Panc1 (cell line): ENCODE measurements at regions not wholly inside any gene's neighbourhood (a gene's known extent, or its start where the extent isn't known, plus 50 kb on each side); places are given as distances from the start of the nearest gene placed in this dataset.

ENCODE experiments used
- ATAC-seq: fragments of 200-7000 bp; cut with Tn5 transposase; 2 replicates; pipeline ENCODE4 v1.9.1; 2020; ENCODE audit warnings: mild to moderate bottlenecking, moderate library complexity
- BruUV-seq: library from RNA; stranded (reverse); fragments of 400-500 nt; replicated peaks from 2 replicates; lab custom pipeline; 2021; lab: Mats Ljungman, UMichigan
- CTCF ChIA-PET: fragments of 300-600 bp; sonication (Branson Sonifier 250); formaldehyde crosslinking; loops from one replicate; lab custom pipeline; 2022; ENCODE audit warnings: antibody characterized with exemption; lab: Charles Lee
- POLR2A ChIA-PET: fragments of 300-600 bp; sonication (Branson Sonifier 250); formaldehyde crosslinking; loops from one replicate; lab custom pipeline; 2022; ENCODE audit warnings: antibody characterized with exemption; lab: Charles Lee
- DNase-seq: peaks from one replicate; pipeline ENCODE4 v3.0.0-alpha.2; 2010; ENCODE audit warnings: low read depth, low spot score
- H3K27ac ChIP-seq: 2 replicates; pipeline ENCODE4 v1.5.1; 2011; ENCODE audit warnings: mild to moderate bottlenecking, low read length, inconsistent platforms
- H3K27me3 ChIP-seq: fragments of 200-500 bp; sonication (Bioruptor generic); 2 replicates; pipeline ENCODE4 v1.6.0; 2014; ENCODE audit warnings: low read length, inconsistent platforms; ENCODE audit not compliant: control insufficient read depth, insufficient read depth
- H3K36me3 ChIP-seq: fragments of 200-500 bp; sonication (Bioruptor generic); 2 replicates; pipeline ENCODE4 v1.5.1; 2014; ENCODE audit warnings: inconsistent platforms, mild to moderate bottlenecking, low read length, moderate library complexity; ENCODE audit not compliant: control insufficient read depth, insufficient read depth
- H3K4me1 ChIP-seq: 2 replicates; pipeline ENCODE4 v1.5.1; 2011; ENCODE audit warnings: inconsistent platforms, mild to moderate bottlenecking, low read length, moderate library complexity; ENCODE audit not compliant: control insufficient read depth, insufficient read depth
- H3K4me3 ChIP-seq, 2 experiments: 2 replicates each; pipeline ENCODE4 v1.5.1; 2011 to 2012; ENCODE audit warnings: low read depth in 2 of 2, low read length in 2 of 2, mild to moderate bottlenecking in 2 of 2, inconsistent platforms in 1 of 2, moderate library complexity in 1 of 2
- H3K9me3 ChIP-seq: fragments of 200-500 bp; sonication (Bioruptor generic); 2 replicates; pipeline ENCODE4 v1.5.1; 2014; ENCODE audit warnings: low read depth, mild to moderate bottlenecking, inconsistent platforms, low read length, moderate library complexity; ENCODE audit not compliant: control insufficient read depth, insufficient read depth
- CTCF ChIP-seq: fragments of 450-650 bp; IDR thresholded peaks from 2 replicates; pipeline ENCODE4 v1.5.1; 2017; ENCODE audit warnings: mild to moderate bottlenecking
- POLR2AphosphoS5 ChIP-seq: IDR thresholded peaks from 2 replicates; pipeline ENCODE4 v1.6.1; 2012; ENCODE audit warnings: mild to moderate bottlenecking, low read depth, low read length, moderate library complexity
- SIN3A ChIP-seq: IDR thresholded peaks from 2 replicates; pipeline ENCODE4 v1.6.1; 2012; ENCODE audit warnings: low read depth, mild to moderate bottlenecking, low read length, moderate library complexity, borderline replicate concordance; ENCODE audit not compliant: insufficient read depth
- TCF7L2 ChIP-seq: IDR thresholded peaks from 2 replicates; pipeline ENCODE4 v1.6.1; 2011; ENCODE audit warnings: mild to moderate bottlenecking, low read depth, low read length, inconsistent platforms
- in situ Hi-C: cut with HindIII; loops from 2 replicates; pipeline ENCODE4 v1.10.0; 2016; ENCODE audit warnings: low sequenced_read_pairs, low pct_unique_long_range_greater_than_20kb
- intact Hi-C: fragments of 100-400 bp; cut with micrococcal nuclease; formaldehyde crosslinking; loops from one replicate; pipeline ENCODE4 v1.10.0; 2022; ENCODE audit not compliant: unreplicated experiment
- TF ChIP-seq, protein P1 (sequence below), 2 experiments: IDR thresholded peaks; 2 replicates each; pipeline ENCODE4 v1.6.1; 2011 to 2012; ENCODE audit warnings: low read depth in 2 of 2, control low read depth in 1 of 2, low read length in 1 of 2, mild to moderate bottlenecking in 1 of 2, moderate library complexity in 1 of 2; ENCODE audit not compliant: insufficient read depth in 1 of 2

- Histone ChIP-seq H3K9me3 (no peaks in the 10 kb centered on the region), H3K4me3 (peak overlapping the region; percentile 41 to 64), H3K4me1 (no peaks in the 10 kb centered on the region), H3K27me3 (no peaks in the 10 kb centered on the region), H3K27ac (peak overlapping the region; percentile 89), H3K36me3 (no peaks in the 10 kb centered on the region)
- BruUV-seq = no TSS peak
- intact Hi-C loops (loop anchor here (2.0 kb wide), 1 partner anchor 46 kb away; no protein-coding TSS in a partner anchor), in situ Hi-C loops (no loop called here)
- ATAC-seq = peak; percentile 98
- peak; percentile 55 for DNase-seq
- TF ChIP-seq TCF7L2 = no peak
- peak; percentile 94 for TF ChIP-seq CTCF
- no peak for TF ChIP-seq SIN3A
- TF ChIP-seq, protein P1, sequence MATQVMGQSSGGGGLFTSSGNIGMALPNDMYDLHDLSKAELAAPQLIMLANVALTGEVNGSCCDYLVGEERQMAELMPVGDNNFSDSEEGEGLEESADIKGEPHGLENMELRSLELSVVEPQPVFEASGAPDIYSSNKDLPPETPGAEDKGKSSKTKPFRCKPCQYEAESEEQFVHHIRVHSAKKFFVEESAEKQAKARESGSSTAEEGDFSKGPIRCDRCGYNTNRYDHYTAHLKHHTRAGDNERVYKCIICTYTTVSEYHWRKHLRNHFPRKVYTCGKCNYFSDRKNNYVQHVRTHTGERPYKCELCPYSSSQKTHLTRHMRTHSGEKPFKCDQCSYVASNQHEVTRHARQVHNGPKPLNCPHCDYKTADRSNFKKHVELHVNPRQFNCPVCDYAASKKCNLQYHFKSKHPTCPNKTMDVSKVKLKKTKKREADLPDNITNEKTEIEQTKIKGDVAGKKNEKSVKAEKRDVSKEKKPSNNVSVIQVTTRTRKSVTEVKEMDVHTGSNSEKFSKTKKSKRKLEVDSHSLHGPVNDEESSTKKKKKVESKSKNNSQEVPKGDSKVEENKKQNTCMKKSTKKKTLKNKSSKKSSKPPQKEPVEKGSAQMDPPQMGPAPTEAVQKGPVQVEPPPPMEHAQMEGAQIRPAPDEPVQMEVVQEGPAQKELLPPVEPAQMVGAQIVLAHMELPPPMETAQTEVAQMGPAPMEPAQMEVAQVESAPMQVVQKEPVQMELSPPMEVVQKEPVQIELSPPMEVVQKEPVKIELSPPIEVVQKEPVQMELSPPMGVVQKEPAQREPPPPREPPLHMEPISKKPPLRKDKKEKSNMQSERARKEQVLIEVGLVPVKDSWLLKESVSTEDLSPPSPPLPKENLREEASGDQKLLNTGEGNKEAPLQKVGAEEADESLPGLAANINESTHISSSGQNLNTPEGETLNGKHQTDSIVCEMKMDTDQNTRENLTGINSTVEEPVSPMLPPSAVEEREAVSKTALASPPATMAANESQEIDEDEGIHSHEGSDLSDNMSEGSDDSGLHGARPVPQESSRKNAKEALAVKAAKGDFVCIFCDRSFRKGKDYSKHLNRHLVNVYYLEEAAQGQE (IDR thresholded peaks at IDR 0.05; ENCODE audit: insufficient read depth in 1 of 2, low read depth in 2 of 2, low read length in 1 of 2) = no peak
- TF ChIP-seq POLR2AphosphoS5 = peak; percentile 55
- ChIA-PET POLR2A (interaction anchor here (0.5 kb wide), 1 partner anchor 522 kb away, joined by 3 read pairs; no protein-coding TSS in a partner anchor), CTCF (interaction anchor here (0.5 to 2.3 kb wide), 6 partner anchors 15 to 568 kb away, joined by 3 to 18 read pairs (median 4); no protein-coding TSS in a partner anchor)
Measured at GRCh38 chr2:173448938-173449471, 94.3 kb downstream of the CDCA7 start.

DNA sequence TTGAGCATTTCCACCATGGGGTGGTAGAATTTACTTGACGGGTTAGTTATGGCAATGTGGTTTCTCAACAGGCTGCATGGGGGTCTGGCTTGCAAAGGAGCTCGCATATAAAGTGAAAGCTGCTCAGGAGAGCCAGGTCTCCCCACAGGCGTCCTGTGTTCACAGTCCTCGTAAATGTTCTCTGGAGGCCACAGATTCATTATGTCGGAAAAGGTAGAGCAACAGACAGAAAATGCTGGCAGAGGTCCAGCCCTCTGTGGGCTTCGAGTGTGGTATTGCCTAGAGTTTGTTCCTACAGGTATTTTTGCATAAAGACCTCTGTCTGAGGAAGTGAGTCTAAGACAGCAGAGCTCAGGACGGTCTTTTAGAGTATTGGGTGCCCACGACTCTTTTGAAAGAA lies 96.4 kb downstream of the CDCA7 start:
- BruUV-seq = no TSS peak
- TF ChIP-seq POLR2AphosphoS5 (no peak), SIN3A (no peak), CTCF (no peak), TCF7L2 (no peak)
- TF ChIP-seq, protein P1 (IDR thresholded peaks at IDR 0.05; ENCODE audit: insufficient read depth in 1 of 2, low read depth in 2 of 2, low read length in 1 of 2) = no peak
- H3K4me3 ChIP-seq = no peak overlapping the region
- no peaks in the 10 kb centered on the region for H3K27me3 ChIP-seq
- ChIA-PET CTCF (no interaction called here), POLR2A (no interaction called here)
- no peaks in the 10 kb centered on the region for H3K36me3 ChIP-seq
- ATAC-seq (no peak), DNase-seq (no peak)
- in situ Hi-C loops (no loop called here), intact Hi-C loops (no loop called here)
- H3K4me1 ChIP-seq = no peaks in the 10 kb centered on the region
- H3K27ac ChIP-seq = no peak overlapping the region
- H3K9me3 ChIP-seq = no peaks in the 10 kb centered on the region
